Neural progenitor cell (in vitro differentiated cells): ENCODE measurements at regions not wholly inside any gene's neighbourhood (a gene's known extent, or its start where the extent isn't known, plus 50 kb on each side); places are given as distances from the start of the nearest gene placed in this dataset.

Experiments
- EZH2 ChIP-seq: fragments of 200-600 bp; sonication (generic); IDR thresholded peaks from 2 replicates; pipeline ENCODE4 v1.6.1; 2017; ENCODE audit warnings: antibody characterized with exemption, mild to moderate bottlenecking, moderate library complexity
- TF ChIP-seq, protein P1 (sequence below): fragments of 200-600 bp; sonication (generic); IDR thresholded peaks from 2 replicates; pipeline ENCODE4 v1.5.1; 2017; ENCODE audit warnings: antibody characterized with exemption, mild to moderate bottlenecking

GRCh38 chr13:97700306-97700848, 253.1 kb upstream of the IPO5 start:
- TF ChIP-seq, protein P1, sequence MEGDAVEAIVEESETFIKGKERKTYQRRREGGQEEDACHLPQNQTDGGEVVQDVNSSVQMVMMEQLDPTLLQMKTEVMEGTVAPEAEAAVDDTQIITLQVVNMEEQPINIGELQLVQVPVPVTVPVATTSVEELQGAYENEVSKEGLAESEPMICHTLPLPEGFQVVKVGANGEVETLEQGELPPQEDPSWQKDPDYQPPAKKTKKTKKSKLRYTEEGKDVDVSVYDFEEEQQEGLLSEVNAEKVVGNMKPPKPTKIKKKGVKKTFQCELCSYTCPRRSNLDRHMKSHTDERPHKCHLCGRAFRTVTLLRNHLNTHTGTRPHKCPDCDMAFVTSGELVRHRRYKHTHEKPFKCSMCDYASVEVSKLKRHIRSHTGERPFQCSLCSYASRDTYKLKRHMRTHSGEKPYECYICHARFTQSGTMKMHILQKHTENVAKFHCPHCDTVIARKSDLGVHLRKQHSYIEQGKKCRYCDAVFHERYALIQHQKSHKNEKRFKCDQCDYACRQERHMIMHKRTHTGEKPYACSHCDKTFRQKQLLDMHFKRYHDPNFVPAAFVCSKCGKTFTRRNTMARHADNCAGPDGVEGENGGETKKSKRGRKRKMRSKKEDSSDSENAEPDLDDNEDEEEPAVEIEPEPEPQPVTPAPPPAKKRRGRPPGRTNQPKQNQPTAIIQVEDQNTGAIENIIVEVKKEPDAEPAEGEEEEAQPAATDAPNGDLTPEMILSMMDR, result no peak
- TF ChIP-seq EZH2, result no peak
